ENCODE measurements at regions not wholly inside any gene's neighbourhood (a gene's known extent, or its start where the extent isn't known, plus 50 kb on each side); places are given as distances from the start of the nearest gene placed in this dataset.

DNA sequence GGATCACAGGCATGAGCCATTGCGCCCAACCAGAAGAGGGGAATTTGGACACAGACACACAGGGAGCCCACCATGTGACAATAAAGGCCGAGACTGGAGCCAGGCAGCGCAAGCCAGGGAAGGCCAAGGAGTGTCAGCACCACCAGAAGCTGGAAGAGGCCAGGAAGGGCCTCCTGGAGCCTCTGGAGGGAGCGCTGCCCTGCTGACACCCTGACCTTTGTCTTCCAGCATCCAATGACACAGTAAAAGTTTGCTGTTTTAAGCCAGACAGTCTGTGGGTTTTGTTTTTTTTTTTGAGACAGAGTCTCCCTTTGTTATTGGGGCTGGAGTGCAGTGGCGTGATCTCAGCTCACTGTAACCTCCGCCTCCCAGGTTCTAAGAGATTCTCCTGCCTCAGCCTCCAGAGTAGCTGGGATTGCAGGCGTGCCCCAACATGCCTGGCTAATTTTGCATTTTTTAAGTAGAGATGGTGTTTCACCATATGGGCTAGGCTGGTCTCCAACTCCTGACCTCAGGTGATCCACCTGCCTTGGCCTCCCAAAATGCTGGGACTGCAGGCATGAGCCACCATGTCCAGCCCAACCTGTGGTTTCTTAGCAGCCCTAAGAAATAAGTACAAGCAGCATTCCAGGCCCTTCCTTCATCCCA, 215.8 kb downstream of the CTTN start:
- TF ChIP-seq, protein P1, sequence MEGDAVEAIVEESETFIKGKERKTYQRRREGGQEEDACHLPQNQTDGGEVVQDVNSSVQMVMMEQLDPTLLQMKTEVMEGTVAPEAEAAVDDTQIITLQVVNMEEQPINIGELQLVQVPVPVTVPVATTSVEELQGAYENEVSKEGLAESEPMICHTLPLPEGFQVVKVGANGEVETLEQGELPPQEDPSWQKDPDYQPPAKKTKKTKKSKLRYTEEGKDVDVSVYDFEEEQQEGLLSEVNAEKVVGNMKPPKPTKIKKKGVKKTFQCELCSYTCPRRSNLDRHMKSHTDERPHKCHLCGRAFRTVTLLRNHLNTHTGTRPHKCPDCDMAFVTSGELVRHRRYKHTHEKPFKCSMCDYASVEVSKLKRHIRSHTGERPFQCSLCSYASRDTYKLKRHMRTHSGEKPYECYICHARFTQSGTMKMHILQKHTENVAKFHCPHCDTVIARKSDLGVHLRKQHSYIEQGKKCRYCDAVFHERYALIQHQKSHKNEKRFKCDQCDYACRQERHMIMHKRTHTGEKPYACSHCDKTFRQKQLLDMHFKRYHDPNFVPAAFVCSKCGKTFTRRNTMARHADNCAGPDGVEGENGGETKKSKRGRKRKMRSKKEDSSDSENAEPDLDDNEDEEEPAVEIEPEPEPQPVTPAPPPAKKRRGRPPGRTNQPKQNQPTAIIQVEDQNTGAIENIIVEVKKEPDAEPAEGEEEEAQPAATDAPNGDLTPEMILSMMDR (IDR thresholded peaks at IDR 0.05), result no peak
- TF ChIP-seq POLR2A (IDR thresholded peaks at IDR 0.05), result no peak

All from thyroid gland (tissue), 4 donors.